ENCODE measurements at regions not wholly inside any gene's neighbourhood (a gene's known extent, or its start where the extent isn't known, plus 50 kb on each side); places are given as distances from the start of the nearest gene placed in this dataset.

DNA sequence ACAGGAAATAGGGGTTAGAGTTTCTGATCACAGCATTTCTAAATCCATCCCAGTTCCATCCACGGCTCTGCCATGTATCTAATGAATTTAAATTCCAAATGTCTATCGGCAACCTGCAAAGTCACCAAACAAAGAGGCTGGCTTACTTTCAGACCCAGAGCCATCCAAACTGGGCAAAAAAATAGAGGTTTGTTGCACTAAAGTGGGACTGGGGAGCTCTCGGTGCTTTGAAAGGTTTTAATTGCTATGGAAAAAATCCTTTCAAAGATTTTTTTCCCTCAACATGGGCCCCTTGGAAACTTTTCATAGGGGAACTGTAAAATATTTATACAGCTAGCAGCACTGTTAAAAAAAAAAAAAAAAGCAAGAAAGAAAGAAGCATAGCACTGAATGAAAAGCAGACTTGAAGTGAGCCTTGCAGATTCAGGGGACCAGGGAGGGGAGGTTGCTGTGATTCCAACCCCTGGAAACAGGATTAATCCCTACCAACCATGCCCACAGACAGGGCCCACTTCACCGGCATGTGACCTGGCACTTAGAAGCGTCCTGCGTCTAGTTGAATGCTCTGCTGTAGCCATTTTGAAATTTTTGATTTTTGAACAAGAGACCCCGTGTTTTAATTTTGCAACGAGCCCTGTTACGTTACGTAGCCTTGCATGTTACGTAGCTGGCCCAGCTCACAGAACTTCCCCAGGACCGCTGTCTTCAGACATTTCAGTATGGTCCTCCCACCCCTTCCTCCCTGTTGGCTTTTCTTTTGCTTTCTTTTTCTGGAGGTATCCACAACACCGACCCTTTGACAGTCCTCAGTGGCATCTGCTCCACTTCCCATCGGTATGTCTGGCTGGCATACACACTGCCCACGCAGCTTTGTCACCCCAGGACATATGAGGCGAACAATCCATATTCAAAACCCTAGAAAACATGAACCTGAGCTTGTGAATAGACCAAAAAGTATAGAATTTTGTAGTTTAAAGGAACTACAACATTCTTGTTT is 105.3 kb upstream of the NFIB start:
- DNase-seq (no peak), ATAC-seq (replicated peaks in 1 of 4) (no peak)
- 84% methylated on average over 10 of the region's 16 CpGs for WGBS (ENCODE audit: insufficient coverage)
- ChIA-PET CTCF (interaction anchor here in 1 of 2 donors (0.6 kb wide), 1 partner anchor 1389 kb away, joined by 3 read pairs; no protein-coding TSS in a partner anchor), POLR2A (no interaction called here)
- Mint-ChIP-seq H3K9me3 (no peaks in the 10 kb centered on the region), H3K27ac (no peak overlapping the region), H3K4me1 (no peaks in the 10 kb centered on the region), H3K27me3 (no peaks in the 10 kb centered on the region), H3K36me3 (no peaks in the 10 kb centered on the region), H3K4me3 (no peak overlapping the region)
- no peak overlapping the region for H3K4me3 ChIP-seq (ENCODE audit: control insufficient read depth in 1 of 2, extremely low read depth in 1 of 2, low read length in 1 of 2)
- no peaks in the 10 kb centered on the region for H3K4me1 ChIP-seq (ENCODE audit: control insufficient read depth in 1 of 2, extremely low read depth in 1 of 2, insufficient read depth in 2 of 2, low read length in 2 of 2)
- no peak overlapping the region for H3K27ac ChIP-seq (ENCODE audit: low read length)
- H3K9me3 ChIP-seq = no peaks in the 10 kb centered on the region
- H3K36me3 ChIP-seq (ENCODE audit: control insufficient read depth in 2 of 2, extremely low read depth in 1 of 2, insufficient read depth in 1 of 2, low read length in 1 of 2) = no peaks in the 10 kb centered on the region
- H3K27me3 ChIP-seq (replicated peaks in 1 of 2; ENCODE audit: control insufficient read depth in 2 of 2, extremely low read depth in 1 of 2, insufficient read depth in 2 of 2, low read length in 1 of 2) = no peaks in the 10 kb centered on the region

DNA sequence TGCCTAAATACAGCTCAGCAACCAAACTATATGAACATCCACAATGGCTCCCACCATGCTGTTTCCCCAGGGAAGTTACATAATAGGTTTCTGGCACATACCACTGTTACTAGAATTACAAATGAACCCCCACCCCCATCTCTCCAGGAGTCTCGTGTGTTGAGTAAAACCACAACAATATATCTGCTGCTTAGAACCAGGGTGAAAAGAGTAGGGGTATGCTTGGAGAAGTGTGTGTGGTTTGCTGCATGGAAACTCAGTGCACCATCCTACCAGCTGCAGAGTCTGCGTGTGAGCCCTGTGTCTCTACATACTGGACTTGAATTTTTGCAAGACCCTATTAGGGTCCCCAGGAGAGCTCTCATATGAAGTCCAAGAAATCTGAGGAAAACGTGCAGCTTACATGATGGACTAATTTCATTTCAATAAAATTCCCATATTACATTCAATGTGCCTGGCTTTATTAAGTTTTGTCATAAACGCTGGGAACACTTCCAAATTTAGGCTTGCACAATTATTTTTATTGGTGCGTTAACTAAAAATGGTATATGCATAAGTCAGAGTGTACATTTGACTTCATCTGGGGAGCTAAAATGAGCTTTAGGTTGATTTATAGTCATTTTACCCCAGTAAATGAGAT is 104.5 kb upstream of the NFIB start:
- no peaks in the 10 kb centered on the region for H3K4me1 ChIP-seq (ENCODE audit: control insufficient read depth in 1 of 2, extremely low read depth in 1 of 2, insufficient read depth in 2 of 2, low read length in 2 of 2)
- H3K4me3 ChIP-seq (ENCODE audit: control insufficient read depth in 1 of 2, extremely low read depth in 1 of 2, low read length in 1 of 2) = no peak overlapping the region
- H3K27ac ChIP-seq (ENCODE audit: low read length) = no peak overlapping the region
- no peak for DNase-seq
- 68% methylated on average over 2 of the region's 5 CpGs for WGBS (ENCODE audit: insufficient coverage)
- H3K9me3 Mint-ChIP-seq = no peaks in the 10 kb centered on the region
- H3K36me3 Mint-ChIP-seq = no peaks in the 10 kb centered on the region
- H3K27me3 Mint-ChIP-seq = no peaks in the 10 kb centered on the region
- H3K4me1 Mint-ChIP-seq = no peaks in the 10 kb centered on the region
- CTCF ChIA-PET = no interaction called here
- no peak overlapping the region for H3K4me3 Mint-ChIP-seq
- no peaks in the 10 kb centered on the region for H3K27me3 ChIP-seq (replicated peaks in 1 of 2; ENCODE audit: control insufficient read depth in 2 of 2, extremely low read depth in 1 of 2, insufficient read depth in 2 of 2, low read length in 1 of 2)
- POLR2A ChIA-PET = no interaction called here
- no peaks in the 10 kb centered on the region for H3K36me3 ChIP-seq (ENCODE audit: control insufficient read depth in 2 of 2, extremely low read depth in 1 of 2, insufficient read depth in 1 of 2, low read length in 1 of 2)
- no peaks in the 10 kb centered on the region for H3K9me3 ChIP-seq
- no peak overlapping the region for H3K27ac Mint-ChIP-seq
- no peak for ATAC-seq (replicated peaks in 1 of 4)

DNA sequence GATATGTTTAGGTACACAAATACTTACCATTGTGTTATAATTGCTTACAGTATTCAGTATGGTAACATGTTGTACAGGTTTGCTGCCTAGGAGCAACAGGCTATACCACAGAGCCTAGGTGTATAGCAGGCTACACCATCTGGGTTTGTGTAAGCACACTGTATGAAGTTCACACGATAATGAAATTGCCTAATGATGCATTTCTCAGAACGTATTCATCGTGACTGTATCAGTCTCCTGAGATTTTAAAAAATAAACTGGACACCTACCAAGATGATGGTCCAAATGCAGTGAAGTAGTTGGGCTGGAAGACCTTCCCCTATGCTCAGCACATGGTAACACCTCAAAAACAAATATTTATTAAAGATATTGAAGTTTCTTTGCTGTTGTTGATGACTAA is 103.3 kb upstream of the NFIB start:
- no peaks in the 10 kb centered on the region for H3K4me1 ChIP-seq (ENCODE audit: control insufficient read depth in 1 of 2, extremely low read depth in 1 of 2, insufficient read depth in 2 of 2, low read length in 2 of 2)
- no peaks in the 10 kb centered on the region for H3K36me3 ChIP-seq (ENCODE audit: control insufficient read depth in 2 of 2, extremely low read depth in 1 of 2, insufficient read depth in 1 of 2, low read length in 1 of 2)
- no peak overlapping the region for H3K4me3 ChIP-seq (ENCODE audit: control insufficient read depth in 1 of 2, extremely low read depth in 1 of 2, low read length in 1 of 2)
- ChIA-PET CTCF (no interaction called here), POLR2A (no interaction called here)
- no peaks in the 10 kb centered on the region for H3K27me3 Mint-ChIP-seq
- no peak overlapping the region for H3K27ac ChIP-seq (ENCODE audit: low read length)
- H3K36me3 Mint-ChIP-seq = no peaks in the 10 kb centered on the region
- H3K27me3 ChIP-seq (replicated peaks in 1 of 2; ENCODE audit: control insufficient read depth in 2 of 2, extremely low read depth in 1 of 2, insufficient read depth in 2 of 2, low read length in 1 of 2) = peaks cover 0 to 2% of the 10 kb centered on the region in 2 experiments
- ATAC-seq (replicated peaks in 1 of 4) (no peak), DNase-seq (no peak)
- H3K4me1 Mint-ChIP-seq = no peaks in the 10 kb centered on the region
- peaks cover 0 to 2% (median 0%) of the 10 kb centered on the region in 3 donors for H3K9me3 Mint-ChIP-seq
- no peak overlapping the region for H3K4me3 Mint-ChIP-seq
- no peak overlapping the region for H3K27ac Mint-ChIP-seq
- H3K9me3 ChIP-seq = no peaks in the 10 kb centered on the region
- whole genome bisulfite sequencing (ENCODE audit: insufficient coverage) = no CpG with 5 or more reads among the region's 3 CpGs

DNA sequence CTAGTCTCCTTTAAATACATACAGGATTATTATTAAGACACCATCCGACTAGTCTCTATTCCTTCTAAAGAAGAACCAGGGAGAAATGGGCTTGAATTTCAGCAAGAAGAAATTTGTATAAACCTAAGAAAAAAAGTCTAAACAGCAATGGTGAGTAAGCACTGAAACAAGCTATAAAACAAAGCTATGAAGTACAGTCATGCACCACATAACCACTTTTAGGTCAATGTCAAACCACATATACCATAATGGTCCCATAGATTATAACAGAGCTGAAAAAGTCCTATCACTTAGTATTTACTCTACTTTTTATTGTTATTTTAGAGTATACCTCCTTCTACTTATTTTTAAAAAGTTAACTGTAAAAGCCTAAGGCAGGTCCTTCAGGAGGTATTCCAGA is 102.0 kb upstream of the NFIB start:
- H3K4me1 ChIP-seq (ENCODE audit: control insufficient read depth in 1 of 2, extremely low read depth in 1 of 2, insufficient read depth in 2 of 2, low read length in 2 of 2) = no peaks in the 10 kb centered on the region
- ATAC-seq (replicated peaks in 1 of 4) = no peak
- CTCF ChIA-PET = no interaction called here
- Mint-ChIP-seq H3K4me3 (no peak overlapping the region), H3K27me3 (no peaks in the 10 kb centered on the region), H3K27ac (no peak overlapping the region), H3K36me3 (no peaks in the 10 kb centered on the region), H3K9me3 (peaks cover 0 to 3% (median 0%) of the 10 kb centered on the region in 3 donors), H3K4me1 (no peaks in the 10 kb centered on the region)
- POLR2A ChIA-PET = no interaction called here
- no peaks in the 10 kb centered on the region for H3K36me3 ChIP-seq (ENCODE audit: control insufficient read depth in 2 of 2, extremely low read depth in 1 of 2, insufficient read depth in 1 of 2, low read length in 1 of 2)
- no peak overlapping the region for H3K4me3 ChIP-seq (ENCODE audit: control insufficient read depth in 1 of 2, extremely low read depth in 1 of 2, low read length in 1 of 2)
- no peak for DNase-seq
- no CpG with 5 or more reads among the region's 1 CpG for WGBS (ENCODE audit: insufficient coverage)
- H3K9me3 ChIP-seq = no peaks in the 10 kb centered on the region
- H3K27ac ChIP-seq (ENCODE audit: low read length) = no peak overlapping the region
- peaks cover 0 to 2% of the 10 kb centered on the region in 2 experiments for H3K27me3 ChIP-seq (replicated peaks in 1 of 2; ENCODE audit: control insufficient read depth in 2 of 2, extremely low read depth in 1 of 2, insufficient read depth in 2 of 2, low read length in 1 of 2)

DNA sequence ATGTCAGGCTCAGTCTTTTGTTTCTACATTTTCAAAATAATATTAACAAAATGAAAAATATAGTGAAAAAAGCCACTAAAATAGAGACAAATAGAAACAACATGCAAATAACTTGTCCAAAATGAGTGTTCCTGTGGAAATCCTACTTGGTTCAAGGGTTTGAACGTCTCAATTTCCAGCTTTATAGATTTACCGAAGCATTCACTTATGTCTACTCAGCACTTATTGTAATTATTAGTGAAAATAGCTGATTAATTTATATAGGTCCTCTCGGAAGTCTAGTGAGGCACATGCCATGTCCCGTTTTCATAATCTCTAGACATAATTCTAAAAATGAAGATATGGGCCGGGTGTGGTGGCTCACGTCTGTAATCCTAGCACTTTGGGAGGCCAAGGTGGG is 99.9 kb upstream of the NFIB start:
- Histone ChIP-seq H3K27me3 (replicated peaks in 1 of 2; ENCODE audit: control insufficient read depth in 2 of 2, extremely low read depth in 1 of 2, insufficient read depth in 2 of 2, low read length in 1 of 2) (peaks cover 0 to 2% of the 10 kb centered on the region in 2 experiments), H3K9me3 (no peaks in the 10 kb centered on the region), H3K4me3 (ENCODE audit: control insufficient read depth in 1 of 2, extremely low read depth in 1 of 2, low read length in 1 of 2) (no peak overlapping the region), H3K4me1 (ENCODE audit: control insufficient read depth in 1 of 2, extremely low read depth in 1 of 2, insufficient read depth in 2 of 2, low read length in 2 of 2) (no peaks in the 10 kb centered on the region), H3K36me3 (ENCODE audit: control insufficient read depth in 2 of 2, extremely low read depth in 1 of 2, insufficient read depth in 1 of 2, low read length in 1 of 2) (no peaks in the 10 kb centered on the region), H3K27ac (ENCODE audit: low read length) (no peak overlapping the region)
- no peaks in the 10 kb centered on the region for H3K36me3 Mint-ChIP-seq
- H3K4me3 Mint-ChIP-seq = no peak overlapping the region
- no peak for DNase-seq
- H3K27me3 Mint-ChIP-seq = peaks cover 0 to 4% of the 10 kb centered on the region in 2 donors
- POLR2A ChIA-PET = no interaction called here
- no peak overlapping the region for H3K27ac Mint-ChIP-seq
- WGBS (ENCODE audit: insufficient coverage) = no CpG with 5 or more reads among the region's 6 CpGs
- peaks cover 0 to 3% (median 0%) of the 10 kb centered on the region in 3 donors for H3K9me3 Mint-ChIP-seq
- ATAC-seq (replicated peaks in 1 of 4) = no peak
- CTCF ChIA-PET = no interaction called here
- H3K4me1 Mint-ChIP-seq = no peaks in the 10 kb centered on the region

DNA sequence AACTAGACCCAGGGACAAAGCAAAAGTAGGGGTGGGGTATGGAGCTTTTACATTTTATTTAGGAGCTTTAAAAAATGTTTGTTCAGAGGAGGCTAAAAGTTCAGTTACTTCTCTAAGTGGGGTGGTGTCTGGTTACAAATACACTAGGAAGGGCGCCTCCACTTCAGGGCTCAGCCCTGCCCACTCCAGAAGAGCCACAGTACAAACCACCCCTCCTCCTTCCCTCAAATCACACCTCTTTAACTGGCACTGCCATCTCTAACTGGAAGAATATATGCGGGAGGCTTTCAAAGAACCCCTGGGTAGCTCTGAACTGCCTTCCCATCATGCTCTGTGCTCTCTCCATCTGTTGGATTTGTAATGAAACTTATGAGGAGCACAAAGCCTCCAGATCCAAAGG is 98.8 kb upstream of the NFIB start:
- H3K4me1 Mint-ChIP-seq = no peaks in the 10 kb centered on the region
- no CpG with 5 or more reads among the region's 2 CpGs for WGBS (ENCODE audit: insufficient coverage)
- peaks cover 2 to 4% of the 10 kb centered on the region in 2 donors for H3K27me3 Mint-ChIP-seq
- no peak overlapping the region for H3K27ac Mint-ChIP-seq
- DNase-seq (no peak), ATAC-seq (replicated peaks in 1 of 4) (no peak)
- Histone ChIP-seq H3K27me3 (replicated peaks in 1 of 2; ENCODE audit: control insufficient read depth in 2 of 2, extremely low read depth in 1 of 2, insufficient read depth in 2 of 2, low read length in 1 of 2) (peaks cover 0 to 2% of the 10 kb centered on the region in 2 experiments), H3K4me1 (ENCODE audit: control insufficient read depth in 1 of 2, extremely low read depth in 1 of 2, insufficient read depth in 2 of 2, low read length in 2 of 2) (no peaks in the 10 kb centered on the region), H3K9me3 (no peaks in the 10 kb centered on the region), H3K4me3 (ENCODE audit: control insufficient read depth in 1 of 2, extremely low read depth in 1 of 2, low read length in 1 of 2) (no peak overlapping the region), H3K27ac (ENCODE audit: low read length) (no peak overlapping the region), H3K36me3 (ENCODE audit: control insufficient read depth in 2 of 2, extremely low read depth in 1 of 2, insufficient read depth in 1 of 2, low read length in 1 of 2) (no peaks in the 10 kb centered on the region)
- no peak overlapping the region for H3K4me3 Mint-ChIP-seq
- ChIA-PET POLR2A (no interaction called here), CTCF (no interaction called here)
- peaks cover 0 to 3% (median 0%) of the 10 kb centered on the region in 3 donors for H3K9me3 Mint-ChIP-seq
- no peaks in the 10 kb centered on the region for H3K36me3 Mint-ChIP-seq
